Upper lobe of left lung (tissue), 6 donors: ENCODE measurements at regions not wholly inside any gene's neighbourhood (a gene's known extent, or its start where the extent isn't known, plus 50 kb on each side); places are given as distances from the start of the nearest gene placed in this dataset.
A peak's percentile ranks its signal among the peaks of the same experiment; 100 is the strongest.

Experiments used
- ATAC-seq, 2 donors: fragments of 200-7000 bp; cut with Tn5 transposase; one replicate each; pipeline ENCODE4 v1.9.1; 2022; ENCODE audit warnings: mild to moderate bottlenecking in 2 of 2, moderate library complexity in 2 of 2; ENCODE audit not compliant: low FRiP score in 2 of 2
- DNase-seq, 2 donors: peaks; one replicate each; pipeline ENCODE4 v3.0.0-alpha.2; 2019 to 2020
- H3K27ac ChIP-seq, 4 donors: fragments of 200-600 bp; sonication (generic); one replicate each; pipeline ENCODE4 v1.5.1; 2016 to 2019
- H3K27me3 ChIP-seq, 4 donors: fragments of 200-600 bp; sonication (generic); one replicate each; pipeline ENCODE4 v1.5.1; 2017 to 2019
- H3K36me3 ChIP-seq, 4 donors: fragments of 200-600 bp; sonication (generic); one replicate each; pipeline ENCODE4 v1.5.1; 2016 to 2019
- H3K4me1 ChIP-seq, 4 donors: fragments of 200-600 bp; sonication (generic); one replicate each; pipeline ENCODE4 v1.5.1; 2018 to 2019
- H3K4me3 ChIP-seq, 4 donors: fragments of 200-600 bp; sonication (generic); one replicate each; pipeline ENCODE4 v1.5.1; 2017 to 2019; ENCODE audit warnings: mild to moderate bottlenecking in 2 of 4, moderate library complexity in 1 of 4
- H3K9me3 ChIP-seq, 4 donors: fragments of 200-600 bp; sonication (generic); one replicate each; pipeline ENCODE4 v1.5.1; 2018 to 2019
- CTCF ChIP-seq, 6 experiments: fragments of 450-650 bp in 4 of 6; fragments of 200-600 bp in 2 of 6; sonication (generic) in 2 of 6; IDR thresholded peaks; one replicate each; pipeline ENCODE4 v1.5.1; 2016 to 2019; ENCODE audit warnings: antibody characterized with exemption in 6 of 6
- EP300 ChIP-seq, 4 donors: sonication (generic); formaldehyde crosslinking; IDR thresholded peaks; one replicate each; pipeline ENCODE4 v1.5.1; 2017; ENCODE audit warnings: antibody characterized with exemption in 4 of 4, control low read depth in 2 of 4
- POLR2A ChIP-seq, 4 donors: fragments of 450-650 bp; IDR thresholded peaks; one replicate each; pipeline ENCODE4 v1.5.1; 2016 to 2017; ENCODE audit warnings: antibody characterized with exemption in 4 of 4, mild to moderate bottlenecking in 2 of 4
- POLR2AphosphoS5 ChIP-seq, 2 donors: sonication (generic); formaldehyde crosslinking; IDR thresholded peaks; one replicate each; pipeline ENCODE4 v1.5.1; 2017; ENCODE audit warnings: antibody characterized with exemption in 2 of 2
- WGBS, 2 donors: methylation state at CpG; one replicate each; pipeline ENCODE4 v1.1.5; 2017 to 2018; 5-methylcytosine and 5-hydroxymethylcytosine counted together
- donor health status: DM: no; HTN: no; CAD: no; lungs with moderate emphysema.
- donor health status: DM: no; HTN: yes; CAD: no; lungs with severe emphysema.

- Histone ChIP-seq H3K9me3 (no peaks in the 10 kb centered on the region), H3K27ac (no peak overlapping the region), H3K27me3 (no peaks in the 10 kb centered on the region), H3K4me3 (no peak overlapping the region), H3K4me1 (no peaks in the 10 kb centered on the region), H3K36me3 (no peaks in the 10 kb centered on the region)
- TF ChIP-seq POLR2AphosphoS5 (IDR thresholded peaks at IDR 0.05) (no peak), POLR2A (IDR thresholded peaks at IDR 0.05) (no peak), EP300 (IDR thresholded peaks at IDR 0.05) (no peak), CTCF (IDR thresholded peaks at IDR 0.05) (no peak)
- DNase-seq: no peak
- WGBS, 2 donors: 67 to 69% methylated on average over 8 of the region's 8 CpGs
- no peak for ATAC-seq
Observed at GRCh38 chr4:96003951-96004740, 164.3 kb downstream of the PDHA2 start.

- Histone ChIP-seq H3K36me3 (no peaks in the 10 kb centered on the region), H3K9me3 (no peaks in the 10 kb centered on the region), H3K27me3 (no peaks in the 10 kb centered on the region), H3K4me3 (no peak overlapping the region), H3K4me1 (no peaks in the 10 kb centered on the region), H3K27ac (no peak overlapping the region)
- DNase-seq (no peak), ATAC-seq (no peak)
- WGBS, 2 donors: 38 to 56% methylated on average over 1 of the region's 1 CpG
- TF ChIP-seq POLR2AphosphoS5 (IDR thresholded peaks at IDR 0.05) (no peak), EP300 (IDR thresholded peaks at IDR 0.05) (no peak), CTCF (IDR thresholded peaks at IDR 0.05) (no peak), POLR2A (IDR thresholded peaks at IDR 0.05) (no peak)
Observed at GRCh38 chr4:96009427-96010119, 169.7 kb downstream of the PDHA2 start.

- no peak overlapping the region for H3K27ac ChIP-seq
- DNase-seq (no peak), ATAC-seq (no peak)
- no peaks in the 10 kb centered on the region for H3K4me1 ChIP-seq
- H3K36me3 ChIP-seq: no peaks in the 10 kb centered on the region
- no peak for TF ChIP-seq EP300 (IDR thresholded peaks at IDR 0.05)
- no peak for TF ChIP-seq POLR2AphosphoS5 (IDR thresholded peaks at IDR 0.05)
- no peak overlapping the region for H3K4me3 ChIP-seq
- no peaks in the 10 kb centered on the region for H3K9me3 ChIP-seq
- WGBS, 2 donors: 76 to 77% methylated on average over 2 of the region's 2 CpGs
- H3K27me3 ChIP-seq: no peaks in the 10 kb centered on the region
Observed at GRCh38 chr4:96012687-96013086, 172.8 kb downstream of the PDHA2 start.

GRCh38 chr4:96016634-96017299 lies 176.9 kb downstream of the PDHA2 start:
- no peaks in the 10 kb centered on the region for H3K36me3 ChIP-seq
- ATAC-seq (peak in 1 of 2 donors; percentile 56), DNase-seq (no peak)
- H3K27ac ChIP-seq: no peak overlapping the region
- no peaks in the 10 kb centered on the region for H3K27me3 ChIP-seq
- WGBS, 2 donors: 67 to 73% methylated on average over 4 of the region's 4 CpGs
- no peak overlapping the region for H3K4me3 ChIP-seq
- TF ChIP-seq POLR2A (IDR thresholded peaks at IDR 0.05) (no peak), EP300 (IDR thresholded peaks at IDR 0.05) (no peak), CTCF (IDR thresholded peaks at IDR 0.05) (no peak), POLR2AphosphoS5 (IDR thresholded peaks at IDR 0.05) (no peak)
- no peaks in the 10 kb centered on the region for H3K4me1 ChIP-seq
- H3K9me3 ChIP-seq: no peaks in the 10 kb centered on the region

- ATAC-seq (no peak), DNase-seq (no peak)
- WGBS, 2 donors: 36 to 45% methylated on average over 1 of the region's 1 CpG
- TF ChIP-seq POLR2AphosphoS5 (IDR thresholded peaks at IDR 0.05) (no peak), POLR2A (IDR thresholded peaks at IDR 0.05) (no peak), EP300 (IDR thresholded peaks at IDR 0.05) (no peak), CTCF (IDR thresholded peaks at IDR 0.05) (no peak)
- H3K36me3 ChIP-seq: no peaks in the 10 kb centered on the region
- H3K27ac ChIP-seq: no peak overlapping the region
- H3K9me3 ChIP-seq: no peaks in the 10 kb centered on the region
- no peaks in the 10 kb centered on the region for H3K27me3 ChIP-seq
- H3K4me3 ChIP-seq: no peak overlapping the region
- H3K4me1 ChIP-seq: no peaks in the 10 kb centered on the region
Observed at GRCh38 chr4:96025011-96025410, 185.1 kb downstream of the PDHA2 start.
